ENCODE measurements at regions not wholly inside any gene's neighbourhood (a gene's known extent, or its start where the extent isn't known, plus 50 kb on each side); places are given as distances from the start of the nearest gene placed in this dataset.

DNA sequence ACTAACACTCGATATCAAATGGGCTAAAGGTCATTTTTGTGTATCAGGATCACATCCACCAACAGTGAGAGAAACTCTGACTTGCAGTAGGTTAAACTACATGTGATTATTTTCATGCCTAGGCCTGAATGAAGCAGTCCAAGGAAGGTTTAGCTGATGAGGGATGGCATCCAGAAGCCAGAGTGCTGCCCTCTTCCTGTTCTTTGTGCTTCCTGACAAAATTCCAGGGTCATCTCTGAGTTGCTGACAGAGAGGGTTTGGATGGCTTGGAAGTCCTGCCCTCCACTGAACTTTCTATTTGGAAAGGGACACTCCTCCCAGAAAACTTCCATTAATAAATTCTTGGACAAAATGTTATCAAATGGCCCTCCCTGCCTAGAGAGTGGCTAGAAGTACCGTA is 728.3 kb upstream of the SLC10A2 start:
- TF ChIP-seq, protein P1, sequence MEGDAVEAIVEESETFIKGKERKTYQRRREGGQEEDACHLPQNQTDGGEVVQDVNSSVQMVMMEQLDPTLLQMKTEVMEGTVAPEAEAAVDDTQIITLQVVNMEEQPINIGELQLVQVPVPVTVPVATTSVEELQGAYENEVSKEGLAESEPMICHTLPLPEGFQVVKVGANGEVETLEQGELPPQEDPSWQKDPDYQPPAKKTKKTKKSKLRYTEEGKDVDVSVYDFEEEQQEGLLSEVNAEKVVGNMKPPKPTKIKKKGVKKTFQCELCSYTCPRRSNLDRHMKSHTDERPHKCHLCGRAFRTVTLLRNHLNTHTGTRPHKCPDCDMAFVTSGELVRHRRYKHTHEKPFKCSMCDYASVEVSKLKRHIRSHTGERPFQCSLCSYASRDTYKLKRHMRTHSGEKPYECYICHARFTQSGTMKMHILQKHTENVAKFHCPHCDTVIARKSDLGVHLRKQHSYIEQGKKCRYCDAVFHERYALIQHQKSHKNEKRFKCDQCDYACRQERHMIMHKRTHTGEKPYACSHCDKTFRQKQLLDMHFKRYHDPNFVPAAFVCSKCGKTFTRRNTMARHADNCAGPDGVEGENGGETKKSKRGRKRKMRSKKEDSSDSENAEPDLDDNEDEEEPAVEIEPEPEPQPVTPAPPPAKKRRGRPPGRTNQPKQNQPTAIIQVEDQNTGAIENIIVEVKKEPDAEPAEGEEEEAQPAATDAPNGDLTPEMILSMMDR (IDR thresholded peaks at IDR 0.05): no peak
- no peaks in the 10 kb centered on the region for H3K9me3 ChIP-seq
- no peak overlapping the region for H3K4me3 ChIP-seq (ENCODE audit: low read depth in 1 of 2, low read length in 1 of 2)
- no peaks in the 10 kb centered on the region for H3K27me3 ChIP-seq
- H3K4me1 ChIP-seq (ENCODE audit: control insufficient read depth in 1 of 2, insufficient read depth in 1 of 2, low read depth in 1 of 2, low read length in 1 of 2): no peaks in the 10 kb centered on the region
- no peaks in the 10 kb centered on the region for H3K36me3 ChIP-seq
- no peak overlapping the region for H3K27ac ChIP-seq

GRCh38 chr13:103788061-103788652 is 721.9 kb upstream of the SLC10A2 start:
- H3K27me3 ChIP-seq: no peaks in the 10 kb centered on the region
- H3K9me3 ChIP-seq: no peaks in the 10 kb centered on the region
- H3K27ac ChIP-seq: no peak overlapping the region
- no peaks in the 10 kb centered on the region for H3K36me3 ChIP-seq
- H3K4me3 ChIP-seq (ENCODE audit: low read depth in 1 of 2, low read length in 1 of 2): no peak overlapping the region
- TF ChIP-seq, protein P1 (IDR thresholded peaks at IDR 0.05): no peak
- H3K4me1 ChIP-seq (ENCODE audit: control insufficient read depth in 1 of 2, insufficient read depth in 1 of 2, low read depth in 1 of 2, low read length in 1 of 2): no peaks in the 10 kb centered on the region

DNA sequence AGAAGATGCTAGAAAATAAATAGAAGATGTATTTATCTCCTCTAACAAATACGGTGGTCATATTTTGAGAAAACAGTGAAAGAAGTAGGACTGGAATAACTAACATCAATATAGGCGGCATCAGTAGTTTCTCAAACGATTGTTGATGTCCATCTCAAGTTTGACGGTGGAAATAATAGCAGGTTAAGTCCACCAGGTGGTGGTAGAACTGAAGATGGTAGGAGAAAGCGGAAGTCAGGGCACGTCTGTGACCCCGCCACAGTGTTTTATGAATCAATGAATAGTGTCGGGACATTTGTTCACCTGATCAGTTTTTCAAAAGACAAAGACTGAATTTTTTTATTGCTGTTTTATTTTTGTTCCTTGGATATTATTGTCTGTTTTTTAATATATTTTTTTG is 706.4 kb upstream of the SLC10A2 start:
- no peaks in the 10 kb centered on the region for H3K9me3 ChIP-seq
- no peaks in the 10 kb centered on the region for H3K4me1 ChIP-seq (ENCODE audit: control insufficient read depth in 1 of 2, insufficient read depth in 1 of 2, low read depth in 1 of 2, low read length in 1 of 2)
- no peak overlapping the region for H3K4me3 ChIP-seq (ENCODE audit: low read depth in 1 of 2, low read length in 1 of 2)
- H3K27me3 ChIP-seq: no peaks in the 10 kb centered on the region
- H3K27ac ChIP-seq: no peak overlapping the region
- H3K36me3 ChIP-seq: no peaks in the 10 kb centered on the region
- TF ChIP-seq, protein P1 (IDR thresholded peaks at IDR 0.05): no peak

- Histone ChIP-seq H3K27me3 (no peaks in the 10 kb centered on the region), H3K9me3 (no peaks in the 10 kb centered on the region), H3K36me3 (no peaks in the 10 kb centered on the region), H3K4me1 (ENCODE audit: control insufficient read depth in 1 of 2, insufficient read depth in 1 of 2, low read depth in 1 of 2, low read length in 1 of 2) (no peaks in the 10 kb centered on the region), H3K27ac (no peak overlapping the region), H3K4me3 (ENCODE audit: low read depth in 1 of 2, low read length in 1 of 2) (no peak overlapping the region)
- TF ChIP-seq, protein P1 (IDR thresholded peaks at IDR 0.05): no peak
Observed at GRCh38 chr13:103762523-103762922, 696.3 kb upstream of the SLC10A2 start.

DNA sequence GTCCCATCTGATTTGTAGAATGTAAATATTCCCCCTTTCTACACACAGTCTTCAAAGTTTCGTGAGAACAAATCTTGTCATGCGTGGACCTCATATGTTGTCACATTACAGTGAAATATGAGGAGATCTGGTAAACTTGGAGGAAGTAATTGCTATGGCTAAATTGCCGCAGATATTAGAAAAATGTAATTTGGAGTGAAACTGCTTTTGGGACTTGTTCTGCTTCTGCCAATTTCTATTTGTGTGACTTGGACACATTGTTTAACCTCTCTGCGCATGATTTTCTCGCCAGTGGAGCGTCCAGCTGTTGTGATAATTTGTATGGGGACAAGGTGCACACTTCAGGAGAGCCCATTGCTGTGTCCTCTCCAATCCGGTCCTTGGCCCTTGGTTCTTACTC is 693.1 kb upstream of the SLC10A2 start:
- Histone ChIP-seq H3K4me3 (ENCODE audit: low read depth in 1 of 2, low read length in 1 of 2) (no peak overlapping the region), H3K27ac (no peak overlapping the region), H3K9me3 (no peaks in the 10 kb centered on the region), H3K4me1 (ENCODE audit: control insufficient read depth in 1 of 2, insufficient read depth in 1 of 2, low read depth in 1 of 2, low read length in 1 of 2) (no peaks in the 10 kb centered on the region), H3K36me3 (no peaks in the 10 kb centered on the region), H3K27me3 (no peaks in the 10 kb centered on the region)
- TF ChIP-seq, protein P1 (IDR thresholded peaks at IDR 0.05): no peak

- Histone ChIP-seq H3K27me3 (no peaks in the 10 kb centered on the region), H3K27ac (no peak overlapping the region), H3K36me3 (no peaks in the 10 kb centered on the region), H3K4me1 (ENCODE audit: control insufficient read depth in 1 of 2, insufficient read depth in 1 of 2, low read depth in 1 of 2, low read length in 1 of 2) (no peaks in the 10 kb centered on the region), H3K9me3 (no peaks in the 10 kb centered on the region), H3K4me3 (ENCODE audit: low read depth in 1 of 2, low read length in 1 of 2) (no peak overlapping the region)
- TF ChIP-seq, protein P1 (IDR thresholded peaks at IDR 0.05): no peak
Observed at GRCh38 chr13:103758222-103758621, 692.0 kb upstream of the SLC10A2 start.

Data from neutrophil (primary cell).